ENCODE measurements at regions not wholly inside any gene's neighbourhood (a gene's known extent, or its start where the extent isn't known, plus 50 kb on each side); places are given as distances from the start of the nearest gene placed in this dataset.

DNA sequence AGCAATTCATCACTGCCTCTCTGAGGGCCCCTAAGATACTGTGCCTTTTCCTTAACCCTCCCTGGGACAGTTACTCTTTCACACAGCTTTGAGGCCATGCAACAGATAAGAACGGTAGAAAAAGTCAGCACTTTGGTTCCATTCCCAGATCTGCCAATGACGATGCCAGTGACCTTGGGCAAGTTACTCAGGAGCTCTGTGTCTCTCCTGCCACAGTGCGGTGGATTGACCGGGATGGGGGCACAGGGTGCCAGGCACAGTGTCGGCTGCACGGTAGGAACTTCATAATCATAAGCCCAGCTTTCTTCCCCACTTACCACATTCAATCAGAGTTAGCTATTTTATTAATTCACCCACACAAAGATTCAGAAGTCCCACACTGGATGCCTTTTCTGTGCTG is 1041.8 kb downstream of the TBC1D22A start:
- no peak overlapping the region for H3K4me3 ChIP-seq (replicated peaks; ENCODE audit: low read depth, low read length)
- TF ChIP-seq, protein P1, sequence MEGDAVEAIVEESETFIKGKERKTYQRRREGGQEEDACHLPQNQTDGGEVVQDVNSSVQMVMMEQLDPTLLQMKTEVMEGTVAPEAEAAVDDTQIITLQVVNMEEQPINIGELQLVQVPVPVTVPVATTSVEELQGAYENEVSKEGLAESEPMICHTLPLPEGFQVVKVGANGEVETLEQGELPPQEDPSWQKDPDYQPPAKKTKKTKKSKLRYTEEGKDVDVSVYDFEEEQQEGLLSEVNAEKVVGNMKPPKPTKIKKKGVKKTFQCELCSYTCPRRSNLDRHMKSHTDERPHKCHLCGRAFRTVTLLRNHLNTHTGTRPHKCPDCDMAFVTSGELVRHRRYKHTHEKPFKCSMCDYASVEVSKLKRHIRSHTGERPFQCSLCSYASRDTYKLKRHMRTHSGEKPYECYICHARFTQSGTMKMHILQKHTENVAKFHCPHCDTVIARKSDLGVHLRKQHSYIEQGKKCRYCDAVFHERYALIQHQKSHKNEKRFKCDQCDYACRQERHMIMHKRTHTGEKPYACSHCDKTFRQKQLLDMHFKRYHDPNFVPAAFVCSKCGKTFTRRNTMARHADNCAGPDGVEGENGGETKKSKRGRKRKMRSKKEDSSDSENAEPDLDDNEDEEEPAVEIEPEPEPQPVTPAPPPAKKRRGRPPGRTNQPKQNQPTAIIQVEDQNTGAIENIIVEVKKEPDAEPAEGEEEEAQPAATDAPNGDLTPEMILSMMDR (IDR thresholded peaks at IDR 0.05; ENCODE audit: low read depth, low read length, missing control alignments), result no peak
- DNase-seq (ENCODE audit: extremely low read depth, low read depth), result no peak

DNA sequence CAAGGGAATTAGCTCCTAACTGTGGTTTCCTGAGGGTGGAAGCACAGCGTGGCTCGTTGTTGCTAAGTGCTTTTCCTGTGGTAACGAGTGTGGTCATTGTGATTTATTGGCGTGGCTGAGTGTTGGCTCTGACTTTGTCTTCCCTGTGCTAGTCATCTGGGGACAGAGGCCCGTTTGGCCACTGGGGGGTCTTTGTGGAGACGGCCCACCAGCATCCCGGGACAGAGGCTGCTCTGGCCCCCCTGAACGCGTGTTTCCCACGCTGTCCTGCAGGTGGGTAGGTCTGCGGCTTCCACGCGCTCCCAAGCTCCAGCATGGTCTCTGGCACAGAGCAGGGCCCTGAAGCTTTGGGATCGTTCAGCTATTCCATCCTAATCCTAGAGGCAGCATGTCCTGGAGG is 1040.0 kb downstream of the TBC1D22A start:
- no peak overlapping the region for H3K4me3 ChIP-seq (replicated peaks; ENCODE audit: low read depth, low read length)

DNA sequence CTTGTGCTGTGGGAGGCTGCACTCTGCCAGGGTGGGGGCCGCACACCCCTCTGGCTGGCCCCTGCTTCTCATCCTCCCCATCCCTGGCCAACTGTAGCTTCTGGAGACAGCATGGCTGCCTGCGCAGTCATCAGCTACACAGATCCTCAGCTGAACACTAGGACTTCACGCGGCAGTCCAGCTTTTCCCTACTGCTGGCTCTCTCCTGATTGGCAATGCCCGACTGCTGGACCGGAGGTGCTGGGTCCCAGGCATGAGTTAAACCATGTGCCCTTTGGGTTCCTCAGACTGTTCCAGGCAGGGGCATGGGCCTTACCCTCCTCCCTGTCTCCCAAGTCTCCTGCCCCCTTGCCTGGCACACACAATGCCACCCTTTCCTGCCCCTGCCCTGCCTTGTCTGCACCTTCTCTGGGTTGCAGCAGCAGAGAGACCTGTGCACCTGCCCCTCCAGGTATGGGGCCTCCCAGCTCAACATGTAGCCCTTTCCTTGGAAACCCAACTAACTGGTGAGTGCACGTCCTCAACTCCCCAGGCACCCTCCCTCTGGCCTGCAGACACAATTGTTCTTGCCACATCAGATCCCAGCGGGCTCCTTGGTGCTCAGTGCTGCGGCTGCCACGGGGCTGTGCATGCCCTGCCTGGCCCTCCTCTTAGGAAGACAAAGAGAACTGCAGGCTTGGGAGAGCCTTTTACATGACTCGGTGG is 1039.2 kb downstream of the TBC1D22A start:
- no peak for DNase-seq (ENCODE audit: extremely low read depth, low read depth)
- TF ChIP-seq, protein P1 (IDR thresholded peaks at IDR 0.05; ENCODE audit: low read depth, low read length, missing control alignments), result no peak
- H3K4me3 ChIP-seq (replicated peaks; ENCODE audit: low read depth, low read length), result no peak overlapping the region

More for the DNA sequence above, 1040.0 kb downstream of the TBC1D22A start:
- TF ChIP-seq, protein P1 (IDR thresholded peaks at IDR 0.05; ENCODE audit: low read depth, low read length, missing control alignments), result no peak
- DNase-seq (ENCODE audit: extremely low read depth, low read depth), result no peak

DNA sequence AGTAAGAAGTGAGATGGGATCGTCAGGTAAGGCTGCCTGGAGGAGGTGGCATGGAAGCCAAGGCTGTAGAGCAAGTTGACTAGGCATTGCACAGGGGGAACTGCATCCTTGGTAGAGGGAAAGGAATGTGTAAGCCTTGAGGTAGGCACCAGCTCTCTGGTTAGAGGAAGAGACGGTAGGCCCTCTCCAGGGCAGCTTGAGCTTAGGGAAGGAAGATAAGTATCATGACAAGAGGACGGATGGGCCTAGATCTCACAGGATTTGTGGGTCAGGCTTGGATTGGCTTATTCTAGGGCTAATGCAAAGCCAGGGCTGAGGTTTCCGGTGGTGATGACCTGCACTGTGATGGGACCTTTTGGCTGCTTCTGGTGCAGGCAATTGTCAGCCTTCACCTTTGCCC is 1035.8 kb downstream of the TBC1D22A start:
- DNase-seq (ENCODE audit: extremely low read depth, low read depth), result no peak
- TF ChIP-seq, protein P1 (IDR thresholded peaks at IDR 0.05; ENCODE audit: low read depth, low read length, missing control alignments), result no peak
- H3K4me3 ChIP-seq (replicated peaks; ENCODE audit: low read depth, low read length), result no peak overlapping the region

DNA sequence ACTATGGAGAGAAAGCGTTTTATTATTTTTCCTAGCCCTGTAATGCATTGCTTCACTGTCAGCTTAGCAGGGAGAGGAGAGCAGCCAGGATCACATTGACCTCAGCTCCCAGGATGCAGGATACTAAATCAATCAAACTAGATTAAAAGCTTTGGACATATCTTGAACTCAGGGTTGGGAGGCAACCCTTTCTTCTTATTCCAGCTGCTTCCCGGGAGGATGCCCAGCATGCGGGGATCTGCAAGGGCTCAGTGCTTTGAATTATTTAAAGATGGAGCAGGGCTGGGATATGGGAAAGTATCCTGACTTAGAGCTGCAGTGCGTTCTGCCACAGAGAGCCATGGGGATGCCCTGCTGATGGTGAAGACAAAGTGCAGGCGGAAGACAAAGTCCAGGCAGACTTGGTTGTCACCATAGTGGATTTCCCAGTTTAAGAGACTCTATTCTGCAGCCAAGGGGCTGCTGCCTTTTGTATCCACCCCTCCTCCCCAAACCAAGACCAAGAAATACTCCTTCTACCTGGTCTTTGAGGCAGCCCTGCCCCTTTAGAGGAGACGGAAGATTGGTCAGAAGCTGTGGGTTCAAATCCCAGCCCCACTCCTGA is 1035.0 kb downstream of the TBC1D22A start:
- no peak overlapping the region for H3K4me3 ChIP-seq (replicated peaks; ENCODE audit: low read depth, low read length)
- no peak for DNase-seq (ENCODE audit: extremely low read depth, low read depth)
- TF ChIP-seq, protein P1 (IDR thresholded peaks at IDR 0.05; ENCODE audit: low read depth, low read length, missing control alignments), result no peak

DNA sequence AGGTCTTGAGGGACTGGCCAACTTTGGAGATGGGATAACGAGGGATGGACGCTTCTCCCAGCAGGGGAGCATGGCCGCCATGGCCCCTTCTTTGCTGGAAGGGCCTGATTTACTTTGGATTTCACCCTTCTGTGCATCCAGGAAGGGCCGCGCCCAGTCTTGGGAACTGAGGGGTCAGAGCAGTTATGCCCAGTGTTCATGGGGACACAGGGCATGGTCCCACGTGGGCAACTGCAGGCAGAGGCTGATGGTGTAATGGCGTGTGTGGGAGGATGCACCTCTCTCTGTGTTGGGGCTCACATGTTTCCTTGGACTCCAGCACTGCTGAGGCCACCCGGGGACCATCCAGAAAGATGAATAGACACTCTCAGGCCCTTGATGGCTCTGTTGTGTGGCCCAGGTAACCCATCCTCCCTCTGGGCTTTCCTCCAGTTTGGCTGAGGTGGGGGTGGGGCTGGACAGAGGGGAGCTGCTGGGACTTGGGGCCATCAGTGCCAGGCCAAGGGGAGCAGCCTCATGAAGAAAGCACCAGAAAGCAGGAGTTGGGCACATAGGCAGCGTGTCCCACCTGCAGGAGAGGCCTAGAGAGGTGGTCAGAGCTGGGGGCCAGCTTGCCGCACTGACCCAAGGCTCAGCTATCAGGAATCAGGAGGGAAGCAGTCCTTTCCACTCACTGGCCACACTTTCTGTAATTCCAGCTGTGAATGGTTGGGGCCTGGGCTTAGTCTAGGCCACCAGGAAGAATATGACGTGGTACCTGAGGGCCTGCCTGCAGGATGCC is 1033.9 kb downstream of the TBC1D22A start:
- DNase-seq (ENCODE audit: extremely low read depth, low read depth), result no peak
- no peak overlapping the region for H3K4me3 ChIP-seq (replicated peaks; ENCODE audit: low read depth, low read length)
- TF ChIP-seq, protein P1 (IDR thresholded peaks at IDR 0.05; ENCODE audit: low read depth, low read length, missing control alignments), result no peak
